MM.1S (cell line): ENCODE measurements at regions not wholly inside any gene's neighbourhood (a gene's known extent, or its start where the extent isn't known, plus 50 kb on each side); places are given as distances from the start of the nearest gene placed in this dataset.

Experiments
- EZH2 ChIP-seq: fragments of 300-600 bp; sonication (generic); optimal IDR thresholded peaks from 2 replicates; pipeline ENCODE3; 2017; ENCODE audit warnings: low read depth, mild to moderate bottlenecking, antibody characterized with exemption, low read length, mixed read lengths
- EZH2phosphoT487 ChIP-seq: fragments of 300-600 bp; sonication (generic); IDR thresholded peaks from 2 replicates; pipeline ENCODE4 v1.6.1; 2018; ENCODE audit warnings: antibody characterized with exemption, low read length
- TF ChIP-seq, protein P1 (sequence below): fragments of 300-600 bp; sonication (generic); IDR thresholded peaks from 2 replicates; pipeline ENCODE4 v1.5.1; 2016; ENCODE audit warnings: antibody characterized with exemption, low read length, mixed read lengths

DNA sequence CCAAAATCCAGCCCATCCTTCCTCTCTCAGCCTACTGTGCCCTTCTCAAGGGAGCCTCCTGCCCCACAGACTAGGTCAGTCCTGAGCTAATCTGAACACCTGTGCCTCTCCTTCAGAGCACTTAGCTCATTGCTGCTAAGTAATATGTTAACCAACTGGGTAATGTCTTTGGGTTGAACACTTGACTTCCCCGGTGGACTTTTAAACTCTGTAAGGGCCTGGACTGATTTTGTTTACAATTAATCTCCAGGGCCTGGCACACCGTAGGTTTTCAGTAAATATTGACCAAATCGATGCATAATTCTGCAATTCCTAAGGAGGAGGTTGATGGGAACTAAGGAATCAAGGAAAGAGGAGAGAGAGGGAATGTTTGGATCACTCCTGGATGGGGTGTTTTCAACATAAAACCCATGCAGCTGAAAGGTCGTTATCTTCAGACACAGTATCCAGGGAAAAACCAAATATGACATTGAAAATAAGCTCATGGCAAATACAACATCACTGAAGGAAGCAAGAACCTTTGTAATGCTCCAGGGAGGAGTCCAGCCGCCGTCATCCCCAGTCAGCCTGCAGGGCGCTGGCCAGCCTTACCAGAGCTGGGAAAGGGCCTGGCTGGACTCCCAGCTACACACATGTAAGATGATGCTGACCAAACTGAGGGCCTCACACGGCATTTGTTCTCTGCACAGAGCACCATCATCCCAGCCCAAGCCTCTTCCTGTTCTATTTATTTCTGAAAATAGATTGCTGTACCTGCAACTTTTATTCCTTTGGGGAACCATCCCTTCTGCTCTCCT, 166.3 kb downstream of the C5orf15 start:
- TF ChIP-seq, protein P1, sequence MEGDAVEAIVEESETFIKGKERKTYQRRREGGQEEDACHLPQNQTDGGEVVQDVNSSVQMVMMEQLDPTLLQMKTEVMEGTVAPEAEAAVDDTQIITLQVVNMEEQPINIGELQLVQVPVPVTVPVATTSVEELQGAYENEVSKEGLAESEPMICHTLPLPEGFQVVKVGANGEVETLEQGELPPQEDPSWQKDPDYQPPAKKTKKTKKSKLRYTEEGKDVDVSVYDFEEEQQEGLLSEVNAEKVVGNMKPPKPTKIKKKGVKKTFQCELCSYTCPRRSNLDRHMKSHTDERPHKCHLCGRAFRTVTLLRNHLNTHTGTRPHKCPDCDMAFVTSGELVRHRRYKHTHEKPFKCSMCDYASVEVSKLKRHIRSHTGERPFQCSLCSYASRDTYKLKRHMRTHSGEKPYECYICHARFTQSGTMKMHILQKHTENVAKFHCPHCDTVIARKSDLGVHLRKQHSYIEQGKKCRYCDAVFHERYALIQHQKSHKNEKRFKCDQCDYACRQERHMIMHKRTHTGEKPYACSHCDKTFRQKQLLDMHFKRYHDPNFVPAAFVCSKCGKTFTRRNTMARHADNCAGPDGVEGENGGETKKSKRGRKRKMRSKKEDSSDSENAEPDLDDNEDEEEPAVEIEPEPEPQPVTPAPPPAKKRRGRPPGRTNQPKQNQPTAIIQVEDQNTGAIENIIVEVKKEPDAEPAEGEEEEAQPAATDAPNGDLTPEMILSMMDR, result no peak
- TF ChIP-seq EZH2 (no peak), EZH2phosphoT487 (no peak)
